Globus pallidus (tissue), 1 donor: ENCODE measurements at regions not wholly inside any gene's neighbourhood (a gene's known extent, or its start where the extent isn't known, plus 50 kb on each side); places are given as distances from the start of the nearest gene placed in this dataset.
"Not testable (repeated sequence)": the region's sequence is repeated elsewhere in the genome, so short reads cannot be mapped to it uniquely, and the experiment has no call there.

Experiments
- DNase-seq: peaks from one replicate; pipeline ENCODE4 v3.0.0-alpha.2; 2015; ENCODE audit warnings: low spot score

DNA sequence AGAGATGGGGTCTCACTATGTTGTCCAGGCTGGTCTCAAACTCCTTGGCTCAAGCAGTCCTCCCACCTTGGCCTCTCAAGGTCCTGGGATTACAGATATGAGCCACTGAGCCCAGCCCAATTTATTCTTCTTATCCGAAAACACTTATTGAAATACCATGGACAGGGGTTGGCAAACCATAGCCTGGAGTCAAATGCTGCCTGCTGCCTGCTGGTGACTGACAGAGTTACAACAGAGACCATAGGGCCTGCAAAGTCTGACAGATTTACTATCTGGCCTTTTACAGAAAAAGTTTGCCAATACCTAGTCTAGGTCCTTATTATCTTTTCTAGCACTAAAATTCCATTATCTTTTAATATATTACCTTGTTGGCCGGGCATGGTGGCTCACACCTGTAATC lies 87.1 kb upstream of the ZNF281 start:
- no peak for DNase-seq

DNA sequence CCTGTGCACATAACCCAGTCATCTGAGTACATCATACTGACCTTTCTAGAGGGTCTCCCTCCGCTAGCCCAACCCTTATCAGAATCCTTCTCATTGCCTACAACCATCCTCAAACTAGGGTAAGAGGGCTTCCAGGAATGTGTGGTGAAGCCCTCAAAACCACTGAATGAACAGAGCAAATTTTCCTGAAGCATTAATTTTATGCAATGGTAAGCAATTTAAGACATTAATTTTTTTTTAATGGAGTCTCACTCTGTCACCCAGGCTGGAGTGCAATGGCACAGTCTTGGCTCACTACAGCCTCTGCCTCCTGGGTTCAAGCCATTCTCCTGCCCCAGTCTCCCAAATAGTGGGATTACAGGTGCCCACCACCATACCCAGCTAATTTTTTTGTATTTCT lies 86.1 kb upstream of the ZNF281 start:
- DNase-seq: no peak

DNA sequence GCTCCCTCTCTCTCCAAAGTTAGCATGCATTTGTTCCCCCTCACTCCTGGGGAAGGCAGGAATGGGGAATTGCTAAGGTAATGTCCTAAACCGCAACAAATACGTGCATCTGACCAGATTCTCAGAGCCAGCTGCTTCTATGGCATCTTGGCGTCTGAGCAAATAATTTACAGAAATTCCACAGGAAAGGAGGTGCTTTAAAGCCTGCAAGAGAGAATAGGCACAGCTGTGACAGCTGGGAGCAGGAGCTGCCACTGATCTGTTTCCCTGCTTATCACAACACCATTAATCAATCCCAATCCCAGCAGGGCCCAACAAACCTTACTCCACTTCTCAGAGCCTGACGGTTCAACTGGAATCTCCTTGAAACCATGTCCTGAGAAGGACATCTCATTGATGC lies 83.5 kb upstream of the ZNF281 start:
- no peak for DNase-seq

DNA sequence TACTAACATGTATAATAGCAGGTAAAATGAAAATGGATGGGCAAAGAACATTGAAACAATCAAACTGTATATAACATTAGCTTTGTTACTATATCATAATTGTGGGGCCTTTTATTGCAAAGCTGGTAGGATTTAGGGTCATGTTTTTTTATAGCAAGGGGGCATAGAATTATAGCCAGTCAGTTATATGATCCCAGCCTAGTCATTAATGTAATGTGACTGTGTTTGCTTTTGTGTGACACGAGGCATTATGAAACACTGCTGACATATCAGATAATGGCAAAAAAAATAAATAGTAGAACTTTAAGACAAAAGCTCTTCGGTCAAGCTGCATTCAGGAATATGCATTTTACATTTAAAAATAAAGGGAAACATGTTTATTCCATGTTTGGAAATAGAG lies 81.3 kb upstream of the ZNF281 start:
- no peak for DNase-seq

DNA sequence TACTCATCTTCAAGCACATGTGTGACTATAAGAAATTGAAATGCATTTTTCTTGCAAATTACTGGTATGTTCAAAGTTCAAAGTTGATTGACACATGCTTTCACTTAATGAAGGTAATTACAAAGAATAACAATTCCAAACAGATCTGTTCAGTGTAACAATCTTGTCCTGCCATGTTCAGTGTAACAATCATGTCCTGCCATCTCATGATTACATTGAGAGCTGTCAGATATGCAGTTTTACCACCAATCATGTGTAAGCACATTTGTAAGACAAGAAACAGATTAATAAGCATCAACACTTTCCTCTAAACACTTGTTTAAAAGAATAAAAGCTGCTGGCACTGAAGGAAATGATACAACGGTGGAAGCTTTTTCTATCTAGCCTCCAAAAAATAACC lies 80.3 kb upstream of the ZNF281 start:
- no peak for DNase-seq

DNA sequence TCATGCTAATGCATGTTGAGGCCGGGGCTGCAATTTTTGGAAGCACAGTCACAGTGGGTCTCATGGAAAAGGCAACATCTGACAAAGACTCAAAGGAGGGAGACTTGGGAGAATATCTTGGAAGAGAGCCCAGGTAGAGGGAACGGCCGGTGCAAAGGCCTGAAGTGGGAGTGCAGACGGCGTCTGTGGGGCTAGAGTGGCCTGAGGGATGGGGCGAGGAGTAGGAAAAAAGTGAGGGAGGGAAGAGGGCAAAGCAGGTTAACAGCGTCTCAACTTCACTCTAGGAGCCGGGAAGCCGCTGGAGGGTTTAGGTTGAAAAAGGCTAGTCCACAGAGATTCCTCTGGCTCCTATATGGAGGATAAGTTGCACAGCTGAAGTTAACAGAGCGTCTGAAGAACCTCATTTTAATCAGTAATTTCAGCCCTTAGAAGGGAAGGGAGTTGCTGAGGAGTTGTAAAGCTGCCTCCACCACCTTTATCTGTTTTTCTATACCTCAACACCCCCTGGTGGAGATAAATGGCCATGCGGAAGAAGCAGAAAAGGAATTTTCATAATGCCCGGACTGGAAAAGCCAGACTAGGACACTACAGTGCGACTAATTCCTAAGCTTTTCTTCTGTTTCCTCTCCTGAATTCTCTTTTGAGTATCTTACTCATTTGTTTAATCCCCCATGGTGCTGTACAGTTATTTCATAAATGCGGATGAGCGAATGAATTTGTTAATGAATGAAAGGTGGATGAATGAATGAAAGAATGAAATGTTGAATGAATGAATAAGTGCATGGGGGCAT lies 78.7 kb upstream of the ZNF281 start:
- DNase-seq: peak; percentile 77

DNA sequence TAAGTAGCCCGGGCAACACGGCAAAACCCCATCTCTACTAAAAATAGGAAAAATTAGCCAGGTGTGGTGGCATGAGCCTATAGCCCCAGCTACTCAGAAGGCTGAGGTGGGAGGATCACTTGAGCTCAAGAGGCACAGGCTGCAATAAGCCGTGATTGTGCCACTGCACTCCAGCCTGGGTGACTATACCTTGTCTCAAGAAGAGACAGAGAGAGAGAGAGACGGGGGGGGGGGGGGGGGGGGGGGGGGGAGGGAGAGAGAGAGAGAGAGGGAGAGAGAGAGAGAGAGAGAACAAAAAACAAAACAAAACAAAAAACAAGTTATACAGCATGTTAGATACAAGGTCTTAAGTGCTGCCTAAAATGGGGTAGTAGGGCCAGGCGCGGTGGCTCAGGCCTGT lies 77.8 kb upstream of the ZNF281 start:
- DNase-seq: no peak

DNA sequence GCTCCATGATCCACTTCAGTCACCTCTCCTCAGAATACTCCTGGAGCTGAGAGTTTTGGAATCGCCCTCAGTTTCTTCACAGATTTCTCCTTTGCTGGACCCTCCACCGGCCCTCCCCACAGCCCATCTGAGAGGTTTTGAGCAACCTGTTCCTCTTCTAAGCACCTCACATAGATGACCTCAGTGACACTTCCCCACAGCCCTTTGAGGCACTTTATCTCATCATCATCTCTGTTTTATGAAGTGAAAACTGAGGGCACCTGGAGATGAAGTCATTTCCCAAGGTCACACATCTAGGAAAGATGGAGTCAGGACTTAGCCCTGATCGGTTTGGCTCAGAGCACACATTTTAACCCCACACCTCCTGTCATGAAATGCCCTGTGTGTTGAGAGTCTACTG lies 76.8 kb upstream of the ZNF281 start:
- DNase-seq: no peak

DNA sequence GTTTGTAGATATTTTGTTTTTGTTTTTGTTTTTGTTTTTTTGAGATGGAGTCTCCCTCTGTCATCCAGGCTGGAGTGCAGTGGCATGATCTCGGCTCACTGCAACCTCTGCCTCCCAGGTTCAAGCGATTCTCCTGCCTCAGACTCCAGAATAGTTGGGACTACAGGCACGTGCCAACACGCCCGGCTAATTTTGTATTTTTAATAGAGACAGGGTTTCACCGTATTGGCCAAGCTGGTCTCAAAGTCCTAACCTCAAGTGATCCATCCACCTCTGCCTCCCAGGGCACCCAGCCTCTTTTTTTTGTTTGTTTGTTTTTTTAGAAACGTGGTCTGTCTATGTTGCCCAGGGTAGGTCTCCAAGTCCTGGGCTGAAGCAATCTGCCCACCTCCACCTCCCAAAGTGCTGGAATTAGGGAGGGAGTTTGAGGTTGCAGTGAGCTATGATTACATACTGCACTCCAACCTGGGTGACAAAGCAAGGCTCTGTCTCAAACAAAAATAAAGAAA lies 74.7 kb upstream of the ZNF281 start:
- DNase-seq: not testable (repeated sequence)

DNA sequence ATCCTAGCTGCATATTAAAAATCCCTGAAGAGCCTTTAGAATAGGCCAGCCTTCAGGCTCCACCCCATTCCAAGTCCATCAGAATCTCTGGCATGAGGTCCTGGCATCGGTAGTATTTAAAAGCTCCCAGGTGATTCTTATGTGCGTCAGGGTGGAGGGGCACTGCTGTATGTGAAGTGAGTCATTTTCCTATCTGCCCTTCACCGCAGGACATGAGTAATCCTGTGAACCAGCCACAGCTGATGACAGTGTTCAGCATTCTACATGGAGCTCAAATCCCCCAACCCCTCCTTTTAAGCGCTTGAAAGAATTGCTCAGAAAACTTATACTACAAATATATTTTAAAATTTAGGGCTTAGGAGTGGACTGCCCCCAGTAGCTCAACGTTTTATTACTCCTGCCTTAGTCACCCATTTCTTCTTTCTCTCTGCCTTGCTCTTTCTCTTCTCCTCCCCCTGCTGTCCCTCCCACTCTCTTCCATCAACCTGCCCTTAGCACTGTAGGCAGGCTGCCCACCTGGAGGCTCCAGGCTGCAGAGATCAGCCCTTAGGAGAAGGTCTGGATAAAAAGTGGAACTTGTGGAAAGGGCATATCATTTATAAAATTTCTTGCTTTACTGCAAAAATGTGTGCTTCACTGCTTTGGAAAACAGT lies 73.8 kb upstream of the ZNF281 start:
- no peak for DNase-seq

DNA sequence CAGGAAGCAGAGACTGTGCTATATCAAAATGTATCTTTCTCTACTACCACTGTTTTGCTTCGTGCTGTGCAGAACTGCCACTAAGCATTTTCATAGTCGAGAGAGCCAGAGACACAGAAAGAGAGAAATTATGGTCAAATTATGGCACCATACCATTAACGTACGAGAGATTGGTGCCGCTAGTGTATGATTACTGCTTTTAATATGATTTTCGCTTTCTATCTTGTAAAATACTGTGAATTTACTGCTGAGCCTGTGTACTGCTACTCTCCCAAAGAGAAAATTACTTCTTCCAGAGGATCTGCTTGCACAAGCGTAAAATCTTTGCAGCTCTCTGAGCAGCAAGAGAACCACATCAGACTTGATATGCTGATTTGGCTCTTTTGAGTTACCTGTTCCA lies 71.1 kb upstream of the ZNF281 start:
- no peak for DNase-seq

DNA sequence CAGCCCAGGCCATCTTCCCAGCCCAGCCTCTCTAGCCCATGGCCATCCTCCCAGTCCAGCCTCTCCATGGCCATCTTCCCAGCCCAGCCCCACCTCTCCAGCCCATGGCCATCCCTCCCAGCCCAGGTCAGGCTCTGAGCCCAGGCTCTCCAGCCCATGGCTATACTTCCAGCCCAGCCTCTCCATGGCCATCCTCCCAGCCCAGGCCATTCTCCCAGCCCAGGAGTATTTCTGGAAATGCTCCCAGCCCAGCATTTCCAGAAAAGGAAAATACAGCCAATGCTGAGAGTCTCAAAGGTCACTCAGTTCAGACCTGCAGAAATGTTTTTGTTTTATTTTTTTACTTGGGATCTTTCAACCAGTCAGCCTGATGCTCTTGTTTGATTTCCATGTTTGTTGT lies 70.0 kb upstream of the ZNF281 start:
- DNase-seq: no peak

DNA sequence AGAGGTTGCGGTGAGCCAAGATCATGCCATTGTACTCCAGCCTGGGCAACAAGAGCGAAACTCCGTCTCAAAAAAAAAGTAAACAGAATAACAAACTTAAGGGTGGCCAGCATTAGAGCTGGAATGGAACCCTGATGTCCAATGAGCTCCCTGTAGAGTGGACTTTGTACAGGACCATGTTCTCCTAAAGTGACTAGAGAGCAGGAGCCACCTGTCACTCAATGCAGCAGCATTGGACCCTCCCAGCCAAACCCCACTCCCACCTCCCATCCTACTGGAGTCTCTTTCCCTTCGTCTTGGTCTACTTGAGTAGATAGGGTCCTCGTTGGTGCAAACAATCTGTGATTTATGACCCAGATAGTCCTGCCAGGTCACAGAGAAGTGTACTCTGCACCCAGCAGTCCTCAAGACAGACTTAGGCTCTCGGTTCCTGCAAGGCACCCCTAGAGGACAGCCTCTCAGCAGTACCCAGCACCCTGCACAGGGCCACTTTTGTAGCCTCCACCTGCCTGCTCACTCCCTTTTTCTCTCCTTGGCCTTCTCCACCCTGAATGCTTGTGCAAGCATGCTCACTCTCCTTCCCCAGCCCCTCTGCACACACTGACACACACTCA lies 69.2 kb upstream of the ZNF281 start:
- DNase-seq: no peak

DNA sequence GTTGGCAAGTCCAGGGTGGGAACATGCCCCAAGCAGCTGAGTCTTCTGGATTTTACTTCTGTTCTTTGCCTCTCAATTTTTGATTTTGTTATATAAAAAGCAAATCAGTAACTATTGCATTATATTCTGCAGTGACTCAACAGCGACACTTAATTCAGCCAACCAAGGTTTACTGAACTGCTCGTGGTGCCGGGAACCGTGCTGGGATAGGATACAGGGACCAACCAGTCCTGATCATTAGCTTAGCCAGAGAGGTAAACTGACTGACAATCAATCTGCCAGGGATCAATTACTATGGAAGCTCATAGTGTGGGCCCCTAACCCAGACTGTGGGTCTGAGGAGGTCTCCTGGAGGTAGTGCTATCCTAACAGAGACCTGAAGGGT lies 68.4 kb upstream of the ZNF281 start:
- no peak for DNase-seq

DNA sequence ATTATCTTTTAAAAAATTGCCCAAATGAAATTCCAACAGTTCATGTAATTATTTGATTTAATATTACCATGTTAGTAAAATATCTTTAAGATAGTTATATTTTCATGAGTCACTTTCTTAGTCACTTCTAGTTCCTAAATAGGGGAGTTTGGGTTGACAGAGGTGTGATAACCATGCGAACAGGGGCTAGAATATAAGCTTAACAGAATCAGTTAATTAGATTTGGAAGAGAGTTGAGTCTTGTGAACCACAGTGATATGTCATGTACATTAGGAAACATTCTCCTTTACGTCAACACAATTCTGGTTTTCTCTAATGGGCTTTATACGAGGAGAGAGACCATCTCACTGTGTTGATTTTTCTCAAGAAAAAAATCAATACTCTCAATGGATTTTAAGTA lies 64.8 kb upstream of the ZNF281 start:
- no peak for DNase-seq

DNA sequence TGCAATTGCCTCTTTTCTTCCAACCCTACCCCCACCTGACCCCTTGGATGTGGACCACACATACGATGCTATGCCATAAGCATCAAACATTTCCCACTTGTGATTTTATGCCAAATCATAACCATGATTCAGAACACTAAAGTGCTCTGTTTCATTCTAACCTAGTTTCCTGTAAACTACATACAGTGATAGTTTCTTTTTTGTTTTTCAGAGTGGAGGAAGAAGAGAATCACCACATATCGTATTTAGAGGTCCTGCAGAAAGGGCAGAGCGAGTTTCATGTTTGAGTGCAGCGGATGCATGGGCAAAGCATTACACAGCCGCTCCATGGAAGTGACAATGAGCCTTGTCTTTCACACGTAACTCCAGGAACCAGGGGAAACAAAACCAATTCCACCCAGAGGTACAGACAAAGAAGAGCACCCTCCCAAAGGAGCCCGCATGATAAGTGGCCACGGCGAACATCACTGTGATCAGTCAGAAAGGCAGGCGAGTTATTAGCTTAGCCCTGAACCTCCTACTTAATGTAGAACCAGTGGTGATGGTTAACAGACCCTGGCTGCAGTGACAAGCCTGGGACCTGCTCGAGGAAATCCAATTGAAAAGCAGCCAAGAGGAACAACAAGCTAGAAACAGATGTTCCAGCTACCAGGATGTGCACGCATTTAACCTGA lies 64.0 kb upstream of the ZNF281 start:
- no peak for DNase-seq

DNA sequence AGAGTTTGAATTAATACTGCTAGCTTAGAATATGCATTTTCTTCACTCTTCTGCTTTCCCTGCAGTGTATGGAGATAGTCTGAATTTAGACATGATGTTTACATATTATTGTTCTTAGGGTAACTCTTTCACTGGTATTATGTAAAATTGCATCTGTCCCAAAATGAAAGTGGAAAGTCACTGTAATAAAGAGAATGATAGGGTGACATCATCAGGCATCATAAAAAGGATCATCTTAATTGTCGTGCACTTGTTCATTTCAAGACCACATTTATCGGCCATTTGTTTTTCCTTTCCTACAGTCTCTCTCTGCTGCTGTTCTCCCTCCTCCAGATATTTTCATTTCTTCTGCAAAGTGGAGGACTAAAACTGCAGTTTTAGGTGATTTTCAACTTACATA lies 61.9 kb upstream of the ZNF281 start:
- DNase-seq: no peak

DNA sequence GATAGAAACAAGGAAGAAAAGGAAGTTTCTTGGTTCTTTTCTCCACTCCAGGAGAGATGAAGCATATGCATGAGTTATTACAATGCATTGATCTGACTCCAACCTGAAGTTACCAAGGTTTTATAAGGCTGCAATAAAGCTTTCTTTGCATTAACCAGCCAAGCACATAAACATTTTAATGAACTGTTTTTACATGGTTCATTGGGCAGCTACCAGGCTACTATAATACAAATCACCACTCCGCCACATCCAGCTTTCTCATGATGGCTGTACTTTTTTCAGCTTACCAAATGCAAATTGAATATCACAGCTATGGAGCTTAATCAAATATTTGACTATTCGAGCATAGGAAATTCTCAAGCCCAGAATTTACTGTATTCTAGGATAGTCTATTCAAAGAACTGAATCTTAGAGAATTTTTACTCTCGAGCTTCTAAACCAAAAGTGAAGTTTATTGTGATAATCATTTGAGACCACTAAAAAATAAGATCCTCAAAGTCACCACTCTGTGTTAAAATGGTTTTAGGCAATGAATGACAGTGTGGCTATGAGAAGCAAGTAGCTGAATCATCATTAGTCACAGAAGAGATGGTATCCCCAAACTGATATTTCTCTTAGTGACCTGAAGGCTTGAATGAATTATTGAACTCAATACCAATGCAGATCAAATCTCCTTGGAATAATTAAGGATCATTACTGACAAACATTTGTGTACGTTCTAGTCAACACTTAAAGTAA lies 58.6 kb upstream of the ZNF281 start:
- DNase-seq: no peak

DNA sequence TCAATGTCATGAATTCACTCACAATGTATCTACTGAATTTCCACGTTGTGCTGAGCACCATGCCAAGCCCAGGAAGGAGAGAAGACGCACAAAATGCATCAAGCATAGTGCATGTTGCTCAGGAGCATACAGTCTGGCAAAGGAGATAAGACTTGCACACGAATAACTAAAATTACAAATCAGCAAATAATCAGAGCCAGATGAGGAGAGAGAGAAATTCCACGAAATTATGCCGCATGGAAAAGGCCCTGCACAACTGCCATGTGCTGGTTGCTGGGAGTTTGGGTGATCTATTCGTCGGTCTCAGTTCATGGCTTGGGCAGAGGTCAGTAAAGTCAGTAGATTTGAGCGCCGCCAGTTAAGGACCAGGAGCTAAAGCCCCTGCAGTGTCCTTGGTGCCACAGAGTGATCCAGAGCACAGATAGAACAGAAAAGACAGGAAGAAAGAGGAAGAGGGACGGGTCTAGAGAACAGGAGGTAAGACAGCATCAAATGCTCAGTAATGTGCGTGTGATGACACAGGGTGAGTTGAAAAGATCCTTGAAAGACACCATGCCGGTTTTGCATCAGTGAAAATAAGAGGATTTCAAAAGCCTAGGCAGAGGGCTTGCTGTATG lies 55.1 kb upstream of the ZNF281 start:
- DNase-seq: no peak
